Keratinocyte (primary cell): ENCODE measurements at regions not wholly inside any gene's neighbourhood (a gene's known extent, or its start where the extent isn't known, plus 50 kb on each side); places are given as distances from the start of the nearest gene placed in this dataset.
A peak's percentile ranks its signal among the peaks of the same experiment; 100 is the strongest.

Source experiments
- DNase-seq: peaks from one replicate; pipeline ENCODE4 v3.0.0-alpha.2; 2011; ENCODE audit warnings: low read depth, missing footprints, low spot score
- FAIRE-seq: peaks from 2 replicates; lab custom pipeline; 2011; peaks lifted over from hg19 to GRCh38; lab: Jason Lieb, UNC
- H2AFZ ChIP-seq: 2 replicates; pipeline ENCODE4 v1.6.0; 2012; ENCODE audit warnings: low read length, control low read depth, inconsistent platforms; ENCODE audit not compliant: control insufficient read depth
- H3K27ac ChIP-seq: 2 replicates; pipeline ENCODE4 v1.5.1; 2011; ENCODE audit warnings: low read length; ENCODE audit not compliant: control insufficient read depth, insufficient read depth
- H3K27me3 ChIP-seq: 3 replicates; pipeline ENCODE4 v1.6.0; 2011; ENCODE audit warnings: low read length; ENCODE audit not compliant: control insufficient read depth, insufficient read depth; ENCODE audit errors: extremely low read depth
- H3K36me3 ChIP-seq, 2 experiments: 2 replicates in 1 of 2; 3 replicates in 1 of 2; pipeline ENCODE4 v1.5.1; 2011; ENCODE audit warnings: low read length in 2 of 2, mild to moderate bottlenecking in 1 of 2; ENCODE audit not compliant: control insufficient read depth in 2 of 2, insufficient read depth in 2 of 2; ENCODE audit errors: extremely low read depth in 1 of 2
- H3K4me1 ChIP-seq: 3 replicates; pipeline ENCODE4 v1.5.1; 2011; ENCODE audit warnings: low read length; ENCODE audit not compliant: control insufficient read depth, insufficient read depth; ENCODE audit errors: extremely low read depth
- H3K4me2 ChIP-seq: 3 replicates; pipeline ENCODE4 v1.6.0; 2011; ENCODE audit warnings: low read depth, low read length; ENCODE audit not compliant: control insufficient read depth, insufficient read depth; ENCODE audit errors: extremely low read depth
- H3K4me3 ChIP-seq, 3 experiments: fragments of 200-600 bp in 1 of 3; sonication (generic) in 1 of 3; 2 replicates in 2 of 3; 3 replicates in 1 of 3; pipeline ENCODE4 v1.5.1; 2011 to 2016; ENCODE audit warnings: low read length in 3 of 3, mild to moderate bottlenecking in 3 of 3, control low read depth in 2 of 3, inconsistent platforms in 1 of 3, low read depth in 1 of 3, mixed read lengths in 1 of 3, mixed run types in 1 of 3, moderate library complexity in 1 of 3; ENCODE audit not compliant: control insufficient read depth in 2 of 3, insufficient read depth in 2 of 3; ENCODE audit errors: extremely low read depth in 1 of 3
- H3K79me2 ChIP-seq: 2 replicates; pipeline ENCODE4 v1.6.0; 2012; ENCODE audit warnings: low read length; ENCODE audit not compliant: control insufficient read depth, insufficient read depth
- H3K9ac ChIP-seq: 3 replicates; pipeline ENCODE4 v1.6.0; 2011; ENCODE audit warnings: low read length; ENCODE audit not compliant: control insufficient read depth, insufficient read depth; ENCODE audit errors: extremely low read depth
- H3K9me1 ChIP-seq: 3 replicates; pipeline ENCODE4 v1.6.0; 2011; ENCODE audit warnings: low read length; ENCODE audit not compliant: control insufficient read depth, insufficient read depth; ENCODE audit errors: extremely low read depth
- H3K9me3 ChIP-seq: 2 replicates; pipeline ENCODE4 v1.5.1; 2012; ENCODE audit warnings: low read depth, low read length; ENCODE audit not compliant: control insufficient read depth
- H4K20me1 ChIP-seq: 3 replicates; pipeline ENCODE4 v1.6.0; 2011; ENCODE audit warnings: low read length; ENCODE audit not compliant: control insufficient read depth, insufficient read depth; ENCODE audit errors: extremely low read depth
- EZH2 ChIP-seq: IDR thresholded peaks from one replicate; pipeline ENCODE4 v1.6.1; 2012; ENCODE audit warnings: inconsistent platforms, mild to moderate bottlenecking, low read length, moderate library complexity
- dilution Hi-C: fragments of 300-500 bp; cut with MboI; formaldehyde crosslinking; loops from one replicate; pipeline ENCODE4 v1.7.0; 2020; ENCODE audit warnings: low sequenced_read_pairs; ENCODE audit not compliant: extremely low pct_ligation_motif_present
- TF ChIP-seq, protein P1 (sequence below), 3 experiments: IDR thresholded peaks in 1 of 3; conservative IDR thresholded peaks in 1 of 3; optimal IDR thresholded peaks in 1 of 3; 2 replicates in 2 of 3; 3 replicates in 1 of 3; pipeline versions ENCODE3 to v1.5.1; 2011; ENCODE audit warnings: low read length in 3 of 3, mild to moderate bottlenecking in 3 of 3, moderate library complexity in 2 of 3, control low read depth in 1 of 3, inconsistent platforms in 1 of 3; ENCODE audit not compliant: insufficient read depth in 2 of 3; ENCODE audit errors: extremely low read depth in 1 of 3

DNA sequence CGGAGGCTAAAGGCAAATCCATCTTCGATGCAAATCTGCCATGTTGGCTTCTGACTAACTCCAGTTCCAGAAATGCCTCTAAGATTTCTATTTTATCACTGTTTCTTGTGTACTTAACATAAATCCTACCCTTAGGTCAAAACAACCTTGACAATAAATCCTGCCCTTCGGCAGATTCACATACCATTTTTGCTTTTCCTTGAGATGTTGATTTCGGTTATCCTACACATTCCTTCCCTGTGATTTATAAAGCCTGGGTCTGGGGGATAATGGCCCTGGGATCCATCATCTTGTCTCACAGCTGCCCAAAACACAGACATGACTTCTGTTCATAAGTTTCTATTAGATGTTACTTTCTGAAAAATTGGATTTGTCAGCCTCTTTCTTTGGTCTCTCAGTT lies 231.7 kb upstream of the CARD18 start:
- peaks cover 2% of the 10 kb centered on the region for H3K9me3 ChIP-seq
- H3K9me1 ChIP-seq: no peaks in the 10 kb centered on the region
- FAIRE-seq (peak; percentile 32), DNase-seq (no peak)
- H3K27me3 ChIP-seq: no peaks in the 10 kb centered on the region
- dilution Hi-C loops: no loop called here
- no peaks in the 10 kb centered on the region for H3K36me3 ChIP-seq
- H3K4me3 ChIP-seq: no peak overlapping the region
- H3K27ac ChIP-seq: no peak overlapping the region
- no peaks in the 10 kb centered on the region for H3K79me2 ChIP-seq
- TF ChIP-seq, protein P1, sequence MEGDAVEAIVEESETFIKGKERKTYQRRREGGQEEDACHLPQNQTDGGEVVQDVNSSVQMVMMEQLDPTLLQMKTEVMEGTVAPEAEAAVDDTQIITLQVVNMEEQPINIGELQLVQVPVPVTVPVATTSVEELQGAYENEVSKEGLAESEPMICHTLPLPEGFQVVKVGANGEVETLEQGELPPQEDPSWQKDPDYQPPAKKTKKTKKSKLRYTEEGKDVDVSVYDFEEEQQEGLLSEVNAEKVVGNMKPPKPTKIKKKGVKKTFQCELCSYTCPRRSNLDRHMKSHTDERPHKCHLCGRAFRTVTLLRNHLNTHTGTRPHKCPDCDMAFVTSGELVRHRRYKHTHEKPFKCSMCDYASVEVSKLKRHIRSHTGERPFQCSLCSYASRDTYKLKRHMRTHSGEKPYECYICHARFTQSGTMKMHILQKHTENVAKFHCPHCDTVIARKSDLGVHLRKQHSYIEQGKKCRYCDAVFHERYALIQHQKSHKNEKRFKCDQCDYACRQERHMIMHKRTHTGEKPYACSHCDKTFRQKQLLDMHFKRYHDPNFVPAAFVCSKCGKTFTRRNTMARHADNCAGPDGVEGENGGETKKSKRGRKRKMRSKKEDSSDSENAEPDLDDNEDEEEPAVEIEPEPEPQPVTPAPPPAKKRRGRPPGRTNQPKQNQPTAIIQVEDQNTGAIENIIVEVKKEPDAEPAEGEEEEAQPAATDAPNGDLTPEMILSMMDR (optimal IDR thresholded peaks at IDR 0.05 in 1 of 3, IDR thresholded peaks at IDR 0.05 in 1 of 3, conservative IDR thresholded peaks at IDR 0.05 in 1 of 3; ENCODE audit: extremely low read depth in 1 of 3, insufficient read depth in 2 of 3, low read length in 3 of 3): no peak
- no peak for TF ChIP-seq EZH2
- no peak overlapping the region for H3K4me2 ChIP-seq
- H3K4me1 ChIP-seq: no peaks in the 10 kb centered on the region
- no peaks in the 10 kb centered on the region for H4K20me1 ChIP-seq
- peak overlapping the region; percentile 66 for H2AFZ ChIP-seq
- no peak overlapping the region for H3K9ac ChIP-seq

DNA sequence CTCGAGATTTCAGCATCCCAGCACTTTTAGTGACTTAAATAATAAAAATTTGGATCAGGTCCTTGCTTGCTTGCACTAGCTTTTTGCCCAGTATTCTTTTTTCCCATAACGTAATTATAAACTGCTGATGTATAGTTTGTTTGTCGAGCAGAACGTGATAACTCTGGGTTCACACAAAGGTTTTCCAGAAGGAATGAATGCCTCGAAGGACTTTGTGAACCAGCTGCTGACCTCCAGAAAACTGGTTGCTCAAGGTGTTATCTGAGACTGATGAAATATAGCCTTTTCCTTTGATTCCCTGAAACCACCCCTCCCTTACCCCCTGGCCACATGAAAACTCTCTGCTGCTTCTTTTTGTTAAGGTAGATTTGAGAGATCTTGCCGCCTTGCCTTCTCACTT lies 229.1 kb upstream of the CARD18 start:
- no peaks in the 10 kb centered on the region for H4K20me1 ChIP-seq
- no peak overlapping the region for H3K4me3 ChIP-seq
- peak overlapping the region; percentile 61 for H2AFZ ChIP-seq
- no peak overlapping the region for H3K27ac ChIP-seq
- H3K36me3 ChIP-seq: no peaks in the 10 kb centered on the region
- no peak for TF ChIP-seq EZH2
- TF ChIP-seq, protein P1 (optimal IDR thresholded peaks at IDR 0.05 in 1 of 3, IDR thresholded peaks at IDR 0.05 in 1 of 3, conservative IDR thresholded peaks at IDR 0.05 in 1 of 3; ENCODE audit: extremely low read depth in 1 of 3, insufficient read depth in 2 of 3, low read length in 3 of 3): no peak
- H3K4me1 ChIP-seq: no peaks in the 10 kb centered on the region
- dilution Hi-C loops: no loop called here
- no peaks in the 10 kb centered on the region for H3K79me2 ChIP-seq
- no peaks in the 10 kb centered on the region for H3K9me3 ChIP-seq
- no peaks in the 10 kb centered on the region for H3K27me3 ChIP-seq
- H3K4me2 ChIP-seq: peak overlapping the region; percentile 20
- DNase-seq: no peak
- no peak overlapping the region for H3K9ac ChIP-seq
- no peaks in the 10 kb centered on the region for H3K9me1 ChIP-seq
- FAIRE-seq: no peak
